ENCODE measurements at regions not wholly inside any gene's neighbourhood (a gene's known extent, or its start where the extent isn't known, plus 50 kb on each side); places are given as distances from the start of the nearest gene placed in this dataset.

GRCh38 chr1:188355847-188356246 lies 1527.1 kb downstream of the PLA2G4A start:
- Histone ChIP-seq H3K27me3 (ENCODE audit: control insufficient read depth in 4 of 4, insufficient read depth in 4 of 4, low read length in 3 of 4) (no peaks in the 10 kb centered on the region), H3K4me1 (ENCODE audit: control insufficient read depth in 4 of 4, insufficient read depth in 4 of 4, low read length in 3 of 4) (no peaks in the 10 kb centered on the region), H3K9ac (ENCODE audit: low read depth in 1 of 2, low read length in 2 of 2) (no peak overlapping the region), H3K4me3 (ENCODE audit: low read depth in 1 of 3, low read length in 3 of 3) (no peak overlapping the region), H3K9me3 (ENCODE audit: control insufficient read depth in 4 of 4, low read length in 3 of 4) (no peaks in the 10 kb centered on the region), H3K27ac (ENCODE audit: low read depth in 1 of 2, low read length in 2 of 2) (no peak overlapping the region), H3K36me3 (ENCODE audit: control insufficient read depth in 4 of 4, insufficient read depth in 3 of 4, low read depth in 1 of 4, low read length in 3 of 4) (no peaks in the 10 kb centered on the region)
- WGBS: 76% methylated on average over 5 of the region's 5 CpGs
- TF ChIP-seq CTCF (IDR thresholded peaks at IDR 0.05; ENCODE audit: low read depth, low read length, missing input control) (no peak), NR2F2 (IDR thresholded peaks at IDR 0.05) (no peak), FOXA1 (IDR thresholded peaks at IDR 0.05) (no peak), EGR1 (IDR thresholded peaks at IDR 0.05; ENCODE audit: low read depth in 2 of 2) (no peak), YY1 (IDR thresholded peaks at IDR 0.05) (no peak), RAD21 (IDR thresholded peaks at IDR 0.05) (no peak), RXRA (IDR thresholded peaks at IDR 0.05) (no peak)
- no peak for DNase-seq (ENCODE audit: low spot score)

GRCh38 chr1:188359315-188359714 lies 1530.6 kb downstream of the PLA2G4A start:
- no peak for DNase-seq (ENCODE audit: low spot score)
- 75% methylated on average over 4 of the region's 4 CpGs for WGBS
- no peaks in the 10 kb centered on the region for H3K27me3 ChIP-seq (ENCODE audit: control insufficient read depth in 4 of 4, insufficient read depth in 4 of 4, low read length in 3 of 4)
- no peaks in the 10 kb centered on the region for H3K9me3 ChIP-seq (ENCODE audit: control insufficient read depth in 4 of 4, low read length in 3 of 4)
- TF ChIP-seq EGR1 (IDR thresholded peaks at IDR 0.05; ENCODE audit: low read depth in 2 of 2) (no peak), FOXA1 (IDR thresholded peaks at IDR 0.05) (no peak), HNF4G (IDR thresholded peaks at IDR 0.05) (no peak), ZBTB33 (IDR thresholded peaks at IDR 0.05) (no peak), RXRA (IDR thresholded peaks at IDR 0.05) (no peak), GABPA (IDR thresholded peaks at IDR 0.05 in 1 of 2, conservative IDR thresholded peaks at IDR 0.05 in 1 of 2) (no peak), CTCF (IDR thresholded peaks at IDR 0.05; ENCODE audit: low read depth, low read length, missing input control) (no peak), REST (IDR thresholded peaks at IDR 0.05) (no peak), NR2F2 (IDR thresholded peaks at IDR 0.05) (no peak)
- H3K36me3 ChIP-seq (ENCODE audit: control insufficient read depth in 4 of 4, insufficient read depth in 3 of 4, low read depth in 1 of 4, low read length in 3 of 4): no peaks in the 10 kb centered on the region
- H3K9ac ChIP-seq (ENCODE audit: low read depth in 1 of 2, low read length in 2 of 2): no peak overlapping the region
- no peaks in the 10 kb centered on the region for H3K4me1 ChIP-seq (ENCODE audit: control insufficient read depth in 4 of 4, insufficient read depth in 4 of 4, low read length in 3 of 4)
- H3K27ac ChIP-seq (ENCODE audit: low read depth in 1 of 2, low read length in 2 of 2): no peak overlapping the region
- no peak overlapping the region for H3K4me3 ChIP-seq (ENCODE audit: low read depth in 1 of 3, low read length in 3 of 3)

Measured in liver (tissue), 8 donors.